OCI-LY3 (cell line): ENCODE measurements at regions not wholly inside any gene's neighbourhood (a gene's known extent, or its start where the extent isn't known, plus 50 kb on each side); places are given as distances from the start of the nearest gene placed in this dataset.

Source experiments
- CTCF ChIP-seq: fragments of 200-600, 300-600 bp; sonication (generic); IDR thresholded peaks from 2 replicates; pipeline ENCODE4 v1.5.1; 2014; ENCODE audit warnings: antibody characterized with exemption, low read length, low read depth
- EZH2phosphoT487 ChIP-seq: fragments of 200-600 bp; shearing (Covaris generic); IDR thresholded peaks from 2 replicates; pipeline ENCODE4 v1.6.1; 2018; ENCODE audit warnings: antibody characterized with exemption, mixed run types, low read depth

DNA sequence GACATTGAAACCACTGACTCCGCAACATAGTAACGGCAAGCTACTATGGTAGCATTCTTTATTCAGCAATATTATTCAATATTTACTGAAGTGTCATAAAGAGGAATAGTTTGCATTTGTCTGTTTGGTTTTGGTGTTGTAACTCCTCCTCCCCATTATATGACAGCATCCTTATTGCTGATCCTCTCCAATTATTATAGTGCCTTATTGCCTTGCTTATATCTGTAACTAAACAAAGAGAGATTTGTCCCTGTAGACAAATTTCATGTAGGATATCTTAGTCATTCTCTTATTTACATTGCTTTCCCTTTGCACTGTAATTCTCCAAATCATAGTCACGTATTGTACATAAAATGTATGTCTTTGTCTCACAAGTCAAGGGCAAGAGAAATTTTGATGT, 1041.2 kb upstream of the ZEB2 start:
- TF ChIP-seq EZH2phosphoT487 (no peak), CTCF (no peak)
